Heart left ventricle (tissue), 16 donors: ENCODE measurements at regions not wholly inside any gene's neighbourhood (a gene's known extent, or its start where the extent isn't known, plus 50 kb on each side); places are given as distances from the start of the nearest gene placed in this dataset.

ENCODE experiments used
- ATAC-seq, 4 donors: fragments of 200-7000 bp; cut with Tn5 transposase; one replicate each; pipeline ENCODE4 v1.9.1; 2020 to 2022; ENCODE audit warnings: moderate library complexity in 4 of 4, mild to moderate bottlenecking in 3 of 4, moderate number of reproducible peaks in 1 of 4
- DNase-seq, 5 donors: peaks; one replicate each; pipeline ENCODE4 v3.0.0-alpha.2; 2020
- H3K27ac ChIP-seq, 12 donors: fragments of 200-600 bp; sonication (generic) in 4 of 12; one replicate each; pipeline versions ENCODE4 v1.5.0 to v1.8.0; 2016 to 2022; ENCODE audit warnings: mild to moderate bottlenecking in 2 of 12
- H3K27me3 ChIP-seq, 9 donors: fragments of 200-600 bp; sonication (generic) in 2 of 9; one replicate each; pipeline versions ENCODE4 v1.5.1 to v1.8.0; 2016 to 2022; ENCODE audit warnings: mild to moderate bottlenecking in 3 of 9
- H3K36me3 ChIP-seq, 9 donors: fragments of 200-600 bp; sonication (generic) in 2 of 9; one replicate each; pipeline versions ENCODE4 v1.5.0 to v1.8.0; 2018 to 2022; ENCODE audit warnings: mild to moderate bottlenecking in 2 of 9
- H3K4me1 ChIP-seq, 12 donors: fragments of 200-600 bp; sonication (generic) in 4 of 12; one replicate each; pipeline versions ENCODE4 v1.5.0 to v1.8.0; 2016 to 2022; ENCODE audit warnings: mild to moderate bottlenecking in 3 of 12
- H3K4me3 ChIP-seq, 12 donors: fragments of 200-600 bp; sonication (generic) in 4 of 12; one replicate each; pipeline versions ENCODE4 v1.5.0 to v1.8.0; 2017 to 2022; ENCODE audit warnings: mild to moderate bottlenecking in 9 of 12, moderate library complexity in 4 of 12
- H3K9me3 ChIP-seq, 12 donors: fragments of 200-600 bp; sonication (generic) in 4 of 12; one replicate each; pipeline versions ENCODE4 v1.5.0 to v1.8.0; 2016 to 2022; ENCODE audit warnings: mild to moderate bottlenecking in 1 of 12
- POLR2A ChIP-seq, 2 donors: fragments of 450-650 bp; IDR thresholded peaks; one replicate each; pipeline ENCODE4 v1.6.1; 2017; ENCODE audit warnings: antibody characterized with exemption in 2 of 2, mild to moderate bottlenecking in 2 of 2, moderate library complexity in 2 of 2
- WGBS, 4 donors: extraction: QIAGEN DNeasy Blood & Tissue Kit in 2 of 4; methylation state at CpG; one replicate each; pipeline versions ENCODE4 v1.1.5 to v1.1.7; 2013 to 2018; 5-methylcytosine and 5-hydroxymethylcytosine counted together
- intact Hi-C, 10 donors: fragments of 100-400 bp; cut with DNase I; formaldehyde crosslinking; loops; one replicate each; pipeline versions ENCODE4 v1.11.1 to v1.14.2; 2022
- TF ChIP-seq, protein P1 (sequence below), 12 donors: fragments of 200-600 bp; sonication (generic) in 4 of 12; IDR thresholded peaks; one replicate each; pipeline versions ENCODE4 v1.5.0 to v1.8.0; 2018 to 2022; ENCODE audit warnings: antibody characterized with exemption in 12 of 12, mild to moderate bottlenecking in 5 of 12
- donor health status: ischemic (EF 13 %, LVEDD 7.1; RV severe dilation, severe dysfunction).
- donor health status: healthy with polysubstance abuse.
- donor health status: DM: no; HTN: yes; CAD: no.
- donor health status: DM: no; HTN: no; CAD: no.
- donor health status: ischemic (EF 25% LVEDD 6.9; RV normal size, moderate dysfunction).
- donor health status: ischemic (EF 25% LVEDD 5.7; RV mildly dilated, moderate dysfunction).
- donor health status: healthy.
- donor health status: DM: yes; HTN: yes; CAD: no.
- donor health status: ischemic (EF 35%, LVEDD 5.7; RV mildly dilated, moderate dysfunction).
- donor health status: nonischemic (EF 11% LVEDD 7.7; RV severe dilation, severe dysfunction).
- donor health status: DM: yes; HTN: yes; CAD: no.
- donor health status: PGD.
- donor health status: ischemic (EF 29% LVEDD 5.4; RV normal size, mild dysfunction).
- donor health status: nonischemic (EF 23%, LVEDD 6.1; RV moderate dilation, normal function).

DNA sequence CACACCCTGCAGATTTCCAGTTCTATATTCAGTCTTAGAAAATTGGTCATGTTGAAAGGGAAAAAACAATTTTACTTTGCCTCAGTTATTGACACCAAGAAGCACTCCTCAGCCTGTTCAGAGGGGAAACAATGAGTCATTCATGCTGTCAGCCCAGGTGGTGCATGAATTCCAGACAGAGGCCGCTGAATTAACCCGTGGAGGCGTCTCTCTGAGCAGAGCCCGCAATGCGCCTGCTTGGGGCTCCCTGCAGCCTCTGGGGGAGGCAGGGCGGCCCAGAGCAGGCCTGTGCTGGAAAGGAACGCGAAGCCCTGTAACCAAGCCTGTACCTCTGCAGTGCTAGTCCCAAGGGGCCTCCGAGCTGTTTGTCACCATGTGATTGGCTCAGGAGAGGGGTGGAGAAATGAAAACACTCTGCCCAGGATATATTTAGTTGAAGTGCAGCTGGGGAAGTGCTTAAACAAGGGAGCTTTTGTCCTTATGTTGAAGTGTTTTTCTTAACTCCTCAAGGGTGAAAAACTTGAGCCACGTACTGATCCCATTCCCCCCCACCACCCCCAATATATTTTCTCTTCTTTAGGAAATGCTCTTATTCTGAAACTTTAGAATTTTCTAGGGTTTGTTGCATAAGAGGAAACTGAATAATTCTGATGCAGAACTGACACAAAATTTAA is 68.3 kb upstream of the CHD2 start:
- ATAC-seq (peak; percentile 98 to 99 (median 98)), DNase-seq (peak; percentile 94 to 99 (median 96))
- TF ChIP-seq POLR2A (IDR thresholded peaks at IDR 0.05), result peak; percentile 56 to 95
- TF ChIP-seq, protein P1, sequence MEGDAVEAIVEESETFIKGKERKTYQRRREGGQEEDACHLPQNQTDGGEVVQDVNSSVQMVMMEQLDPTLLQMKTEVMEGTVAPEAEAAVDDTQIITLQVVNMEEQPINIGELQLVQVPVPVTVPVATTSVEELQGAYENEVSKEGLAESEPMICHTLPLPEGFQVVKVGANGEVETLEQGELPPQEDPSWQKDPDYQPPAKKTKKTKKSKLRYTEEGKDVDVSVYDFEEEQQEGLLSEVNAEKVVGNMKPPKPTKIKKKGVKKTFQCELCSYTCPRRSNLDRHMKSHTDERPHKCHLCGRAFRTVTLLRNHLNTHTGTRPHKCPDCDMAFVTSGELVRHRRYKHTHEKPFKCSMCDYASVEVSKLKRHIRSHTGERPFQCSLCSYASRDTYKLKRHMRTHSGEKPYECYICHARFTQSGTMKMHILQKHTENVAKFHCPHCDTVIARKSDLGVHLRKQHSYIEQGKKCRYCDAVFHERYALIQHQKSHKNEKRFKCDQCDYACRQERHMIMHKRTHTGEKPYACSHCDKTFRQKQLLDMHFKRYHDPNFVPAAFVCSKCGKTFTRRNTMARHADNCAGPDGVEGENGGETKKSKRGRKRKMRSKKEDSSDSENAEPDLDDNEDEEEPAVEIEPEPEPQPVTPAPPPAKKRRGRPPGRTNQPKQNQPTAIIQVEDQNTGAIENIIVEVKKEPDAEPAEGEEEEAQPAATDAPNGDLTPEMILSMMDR (IDR thresholded peaks at IDR 0.05), result no peak
- H3K36me3 ChIP-seq, result no peaks in the 10 kb centered on the region
- intact Hi-C loops, result loop anchor here in 9 of 10 donors (1.0 to 5.0 kb wide), 10 partner anchors 21 to 76 kb away; partner anchors contain the start of gene CHD2 (in 1 of the 9)
- no peaks in the 10 kb centered on the region for H3K9me3 ChIP-seq
- H3K27ac ChIP-seq, result peak overlapping the region; percentile 89 to 98 (median 95)
- H3K4me1 ChIP-seq, result peaks cover 12 to 53% (median 33%) of the 10 kb centered on the region in 12 donors
- 0 to 1% (median 0%) methylated on average over 6 to 10 of the region's 10 CpGs for WGBS, 4 donors
- H3K4me3 ChIP-seq, result peak overlapping the region in 11 of 12 donors; percentile 12 to 49 (median 37)
- H3K27me3 ChIP-seq, result no peaks in the 10 kb centered on the region

DNA sequence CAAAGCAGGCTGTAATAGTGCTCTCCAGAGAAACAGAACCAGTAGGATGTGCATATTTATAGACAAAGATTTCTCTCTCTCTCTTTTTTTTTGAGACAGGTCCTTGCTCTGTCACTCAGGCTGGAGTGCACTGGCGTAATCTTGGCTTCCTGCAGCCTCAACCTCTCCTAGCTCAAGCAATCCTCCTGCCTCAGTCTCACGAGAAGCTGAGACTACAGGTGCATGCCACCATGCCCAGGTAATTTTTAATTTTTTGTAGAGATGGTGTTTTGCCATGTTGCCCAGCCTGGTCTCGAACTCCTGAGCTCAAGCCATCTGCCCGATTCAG is 67.1 kb upstream of the CHD2 start:
- Histone ChIP-seq H3K4me3 (peak overlapping the region in 4 of 12 donors; percentile 37 to 49 (median 42)), H3K9me3 (no peaks in the 10 kb centered on the region), H3K4me1 (peaks cover 12 to 53% (median 33%) of the 10 kb centered on the region in 12 donors), H3K27me3 (no peaks in the 10 kb centered on the region), H3K36me3 (no peaks in the 10 kb centered on the region), H3K27ac (peak overlapping the region; percentile 89 to 98 (median 95))
- intact Hi-C loops, result loop anchor here in 6 of 10 donors (2.0 to 5.0 kb wide), 5 partner anchors 22 to 74 kb away; partner anchors contain the start of gene CHD2 (in 1 of the 6)
- 56 to 60% (median 58%) methylated on average over 4 of the region's 4 CpGs for WGBS, 4 donors
- TF ChIP-seq POLR2A (IDR thresholded peaks at IDR 0.05), result no peak
- TF ChIP-seq, protein P1 (IDR thresholded peaks at IDR 0.05), result no peak
- ATAC-seq (peak in 1 of 4 donors; percentile 2), DNase-seq (peak in 1 of 5 donors; percentile 37)

DNA sequence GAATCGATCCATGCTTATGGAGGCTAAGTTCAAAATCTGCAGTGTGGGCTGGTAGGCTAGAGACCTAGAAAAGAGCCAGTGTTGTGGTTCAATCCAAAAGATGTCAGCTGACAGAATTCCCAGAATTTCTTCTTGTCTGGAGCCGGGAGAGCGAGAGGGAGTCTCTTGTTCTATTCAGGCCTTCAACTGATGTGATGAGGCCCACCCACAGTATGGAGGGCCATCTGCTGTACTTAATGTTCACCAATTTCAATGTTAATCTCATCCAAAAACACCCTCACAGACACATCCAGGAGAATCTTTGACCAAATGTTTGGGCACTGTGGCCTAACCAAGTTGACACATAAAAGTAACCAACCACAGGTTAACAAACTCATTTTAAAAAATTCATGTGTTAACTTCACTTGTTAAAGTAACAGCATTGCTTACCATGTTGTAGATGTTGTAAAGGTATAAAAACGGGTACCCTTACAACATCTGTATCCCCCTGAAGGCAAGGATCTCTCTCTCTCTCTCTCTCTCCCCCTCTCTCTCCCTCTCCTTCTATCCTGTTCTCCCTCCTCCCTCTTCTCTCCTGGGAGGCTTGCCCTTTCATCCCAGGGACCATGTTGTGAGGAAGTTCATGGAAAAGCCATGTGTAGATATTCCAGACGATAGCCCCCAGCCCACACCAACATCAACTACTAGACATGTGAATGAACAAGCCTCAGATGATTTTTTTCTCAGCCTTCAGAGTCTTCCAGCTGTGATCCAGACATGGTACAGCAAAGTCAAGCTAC is 66.4 kb upstream of the CHD2 start:
- intact Hi-C loops, result loop anchor here in 7 of 10 donors (1.0 to 5.0 kb wide), 6 partner anchors 23 to 74 kb away; partner anchors contain the start of gene CHD2 (in 1 of the 7)
- Histone ChIP-seq H3K4me3 (peak overlapping the region in 1 of 12 donors; percentile 49), H3K27me3 (no peaks in the 10 kb centered on the region), H3K27ac (peak overlapping the region; percentile 89 to 98 (median 95)), H3K9me3 (no peaks in the 10 kb centered on the region), H3K36me3 (no peaks in the 10 kb centered on the region), H3K4me1 (peaks cover 12 to 53% (median 33%) of the 10 kb centered on the region in 12 donors)
- no peak for ATAC-seq
- TF ChIP-seq, protein P1 (IDR thresholded peaks at IDR 0.05), result no peak
- TF ChIP-seq POLR2A (IDR thresholded peaks at IDR 0.05), result no peak
- 61 to 68% (median 65%) methylated on average over 5 of the region's 5 CpGs for WGBS, 4 donors
- no peak for DNase-seq

DNA sequence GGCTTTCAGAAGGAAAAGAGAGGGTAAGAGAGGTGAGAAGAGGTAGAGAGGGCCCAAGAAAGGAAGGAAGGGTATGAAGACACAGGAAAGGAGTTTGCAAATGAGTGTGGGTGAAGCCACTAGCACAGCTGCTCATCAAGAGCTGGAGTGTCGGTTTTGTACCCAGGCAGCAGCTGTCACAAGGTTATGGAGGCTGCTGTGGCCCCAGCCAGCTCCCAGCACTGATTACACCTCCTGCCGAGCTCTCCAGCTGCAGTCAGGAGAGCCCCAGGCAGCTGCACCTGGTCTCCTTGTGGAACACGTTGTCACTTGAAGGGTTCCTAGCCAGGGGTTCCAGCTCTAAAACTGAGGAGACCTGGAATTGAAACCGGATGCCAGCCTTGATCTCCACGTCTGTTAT is 60.4 kb upstream of the CHD2 start:
- Histone ChIP-seq H3K9me3 (no peaks in the 10 kb centered on the region), H3K27ac (peak overlapping the region in 1 of 12 donors; percentile 30), H3K36me3 (no peaks in the 10 kb centered on the region), H3K27me3 (no peaks in the 10 kb centered on the region), H3K4me3 (no peak overlapping the region), H3K4me1 (peaks cover 0 to 5% (median under 1%) of the 10 kb centered on the region in 12 donors)
- intact Hi-C loops, result loop anchor here in 2 of 10 donors (5.0 kb wide), 1 partner anchor 38 kb away; no protein-coding TSS in a partner anchor
- no peak for ATAC-seq
- 63 to 86% (median 74%) methylated on average over 4 to 5 of the region's 5 CpGs for WGBS, 4 donors
- no peak for DNase-seq
- TF ChIP-seq, protein P1 (IDR thresholded peaks at IDR 0.05), result no peak
